ENCODE measurements at regions not wholly inside any gene's neighbourhood (a gene's known extent, or its start where the extent isn't known, plus 50 kb on each side); places are given as distances from the start of the nearest gene placed in this dataset.

- Histone ChIP-seq H3K4me1 (no peaks in the 10 kb centered on the region), H3K4me3 (no peak overlapping the region), H3K9me3 (no peaks in the 10 kb centered on the region), H3K27me3 (no peaks in the 10 kb centered on the region), H3K36me3 (no peaks in the 10 kb centered on the region), H3K27ac (no peak overlapping the region)
- intact Hi-C loops (cut with DNase I), result no loop called here
- DNase-seq, result no peak
- no peak for TF ChIP-seq CTCF (IDR thresholded peaks at IDR 0.05)
- ATAC-seq, result no peak
Measured at GRCh38 chr2:181364492-181365170, 92.6 kb upstream of the ITGA4 start.

- no peaks in the 10 kb centered on the region for H3K36me3 ChIP-seq
- no peaks in the 10 kb centered on the region for H3K9me3 ChIP-seq
- H3K4me3 ChIP-seq, result no peak overlapping the region
- H3K27me3 ChIP-seq, result no peaks in the 10 kb centered on the region
- no peak for DNase-seq
- TF ChIP-seq CTCF (IDR thresholded peaks at IDR 0.05), result no peak
- intact Hi-C loops (cut with DNase I), result no loop called here
- ATAC-seq, result no peak
- peaks cover 5% of the 10 kb centered on the region for H3K4me1 ChIP-seq
- no peak overlapping the region for H3K27ac ChIP-seq
Measured at GRCh38 chr2:181366675-181367175, 90.5 kb upstream of the ITGA4 start.

GRCh38 chr2:181367411-181367810, 89.8 kb upstream of the ITGA4 start:
- ATAC-seq (no peak), DNase-seq (no peak)
- Histone ChIP-seq H3K36me3 (no peaks in the 10 kb centered on the region), H3K27me3 (no peaks in the 10 kb centered on the region), H3K27ac (no peak overlapping the region), H3K4me3 (no peak overlapping the region), H3K9me3 (no peaks in the 10 kb centered on the region), H3K4me1 (peaks cover 9% of the 10 kb centered on the region)
- intact Hi-C loops (cut with DNase I), result no loop called here
- no peak for TF ChIP-seq CTCF (IDR thresholded peaks at IDR 0.05)

- intact Hi-C loops (cut with DNase I), result no loop called here
- H3K9me3 ChIP-seq, result no peaks in the 10 kb centered on the region
- no peak for TF ChIP-seq CTCF (IDR thresholded peaks at IDR 0.05)
- ATAC-seq, result no peak
- DNase-seq, result no peak
- no peak overlapping the region for H3K4me3 ChIP-seq
- H3K27me3 ChIP-seq, result no peaks in the 10 kb centered on the region
- H3K36me3 ChIP-seq, result no peaks in the 10 kb centered on the region
- peaks cover 9% of the 10 kb centered on the region for H3K4me1 ChIP-seq
- no peak overlapping the region for H3K27ac ChIP-seq
Measured at GRCh38 chr2:181367906-181368435, 89.2 kb upstream of the ITGA4 start.

- H3K9me3 ChIP-seq, result no peaks in the 10 kb centered on the region
- no peaks in the 10 kb centered on the region for H3K36me3 ChIP-seq
- TF ChIP-seq CTCF (IDR thresholded peaks at IDR 0.05), result no peak
- peaks cover 9% of the 10 kb centered on the region for H3K4me1 ChIP-seq
- DNase-seq (no peak), ATAC-seq (no peak)
- H3K27me3 ChIP-seq, result no peaks in the 10 kb centered on the region
- no peak overlapping the region for H3K27ac ChIP-seq
- intact Hi-C loops (cut with DNase I), result no loop called here
- H3K4me3 ChIP-seq, result no peak overlapping the region
Measured at GRCh38 chr2:181370126-181370525, 87.1 kb upstream of the ITGA4 start.

Measured in upper lobe of right lung (tissue), 1 donor.